HEK293T (cell line): ENCODE measurements at regions not wholly inside any gene's neighbourhood (a gene's known extent, or its start where the extent isn't known, plus 50 kb on each side); places are given as distances from the start of the nearest gene placed in this dataset.

Source experiments
- ARNT ChIP-seq: fragments of 450-650 bp; IDR thresholded peaks from 2 replicates; pipeline ENCODE4 v1.6.1; 2017; ENCODE audit warnings: mild to moderate bottlenecking
- BHLHE40 ChIP-seq: fragments of 450-650 bp; IDR thresholded peaks from 2 replicates; pipeline ENCODE4 v1.6.1; 2016; ENCODE audit warnings: mild to moderate bottlenecking, moderate library complexity, borderline replicate concordance
- CTBP1 ChIP-seq: fragments of 450-650 bp; IDR thresholded peaks from 2 replicates; pipeline ENCODE4 v1.6.1; 2016; ENCODE audit warnings: borderline replicate concordance
- ELF4 ChIP-seq: fragments of 450-650 bp; IDR thresholded peaks from 2 replicates; pipeline ENCODE4 v1.6.1; 2017; ENCODE audit warnings: antibody characterized with exemption
- LEF1 ChIP-seq: fragments of 450-650 bp; IDR thresholded peaks from 2 replicates; pipeline ENCODE4 v1.6.1; 2017; ENCODE audit warnings: mild to moderate bottlenecking, borderline replicate concordance
- NFRKB ChIP-seq: fragments of 450-650 bp; IDR thresholded peaks from 2 replicates; pipeline ENCODE4 v1.6.1; 2016; ENCODE audit warnings: mild to moderate bottlenecking, moderate library complexity
- PKNOX1 ChIP-seq: fragments of 450-650 bp; IDR thresholded peaks from 2 replicates; pipeline ENCODE4 v1.6.1; 2016
- SP1 ChIP-seq: fragments of 450-650 bp; IDR thresholded peaks from 2 replicates; pipeline ENCODE4 v1.6.1; 2017
- TARDBP ChIP-seq: fragments of 450-650 bp; IDR thresholded peaks from 2 replicates; pipeline ENCODE4 v1.6.1; 2016

DNA sequence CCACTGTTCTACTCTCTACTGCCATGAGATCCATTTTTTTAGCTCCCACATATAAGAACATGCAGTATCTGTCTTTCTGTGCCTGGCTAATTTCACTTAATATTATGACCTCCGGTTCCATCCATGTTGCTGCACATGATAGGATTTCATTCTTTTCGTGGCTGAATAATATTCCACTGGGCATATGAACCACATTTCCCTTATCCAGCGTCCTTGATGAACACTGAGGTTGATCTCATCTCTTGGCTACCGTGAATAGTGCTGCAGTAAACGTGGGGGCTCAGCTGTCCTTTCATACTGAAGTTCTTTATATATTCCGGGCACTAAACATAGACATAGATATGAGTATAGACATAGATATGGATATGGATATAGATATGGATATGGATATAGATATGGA, 109.3 kb upstream of the TNRC6C start:
- TF ChIP-seq ARNT (no peak), SP1 (no peak), LEF1 (no peak), BHLHE40 (no peak), PKNOX1 (no peak), NFRKB (no peak), CTBP1 (no peak), TARDBP (no peak), ELF4 (no peak)
